CD4-positive, alpha-beta T cell treated with Interleukin-17A for 1 hour (primary cell): ENCODE measurements at regions not wholly inside any gene's neighbourhood (a gene's known extent, or its start where the extent isn't known, plus 50 kb on each side); places are given as distances from the start of the nearest gene placed in this dataset.

Source experiments
- DNase-seq: peaks from one replicate; pipeline ENCODE4 v3.0.0-alpha.2; 2020

DNA sequence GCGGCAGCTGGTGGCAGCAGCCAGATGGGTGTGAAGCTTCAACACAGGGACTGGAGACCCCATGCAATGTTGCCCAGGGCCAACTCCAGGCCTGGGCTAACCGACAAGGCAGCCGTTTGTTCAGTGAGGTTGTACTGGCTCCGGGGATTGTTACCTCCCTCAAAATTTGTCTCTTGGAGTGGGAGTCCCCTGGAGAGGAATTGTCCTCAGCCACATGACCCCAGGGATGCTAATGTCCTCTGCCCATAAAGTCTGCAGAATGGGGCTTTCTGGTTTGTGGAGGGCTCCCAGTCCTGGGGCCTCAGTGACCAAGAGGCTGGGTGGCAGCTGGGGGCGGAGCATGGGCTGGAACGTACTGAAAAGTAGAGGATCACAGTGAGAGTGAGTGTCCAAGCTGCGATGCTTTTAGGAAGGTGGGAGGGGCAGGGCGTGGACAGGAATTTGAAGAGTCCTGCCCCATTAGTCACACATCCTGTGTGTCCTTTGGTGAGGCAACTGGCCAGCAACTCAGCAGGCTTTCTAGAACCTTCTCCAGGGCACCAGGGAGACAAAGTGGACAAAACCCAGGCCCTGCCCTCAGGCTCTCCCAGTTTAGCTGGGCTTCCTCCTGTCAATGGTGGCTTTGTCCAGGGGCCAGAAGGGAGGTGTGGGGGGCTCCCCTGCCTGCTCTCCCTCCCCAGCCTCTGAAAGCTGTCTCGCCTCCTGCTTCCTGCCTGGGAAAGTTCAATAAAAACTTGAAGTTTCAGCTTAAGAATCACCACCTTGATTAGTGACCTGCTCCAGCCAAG lies 114.0 kb downstream of the NSG2 start:
- no peak for DNase-seq

GRCh38 chr5:174165406-174165805 lies 119.9 kb downstream of the NSG2 start:
- no peak for DNase-seq

GRCh38 chr5:174166231-174167079 lies 120.9 kb downstream of the NSG2 start:
- DNase-seq: no peak

DNA sequence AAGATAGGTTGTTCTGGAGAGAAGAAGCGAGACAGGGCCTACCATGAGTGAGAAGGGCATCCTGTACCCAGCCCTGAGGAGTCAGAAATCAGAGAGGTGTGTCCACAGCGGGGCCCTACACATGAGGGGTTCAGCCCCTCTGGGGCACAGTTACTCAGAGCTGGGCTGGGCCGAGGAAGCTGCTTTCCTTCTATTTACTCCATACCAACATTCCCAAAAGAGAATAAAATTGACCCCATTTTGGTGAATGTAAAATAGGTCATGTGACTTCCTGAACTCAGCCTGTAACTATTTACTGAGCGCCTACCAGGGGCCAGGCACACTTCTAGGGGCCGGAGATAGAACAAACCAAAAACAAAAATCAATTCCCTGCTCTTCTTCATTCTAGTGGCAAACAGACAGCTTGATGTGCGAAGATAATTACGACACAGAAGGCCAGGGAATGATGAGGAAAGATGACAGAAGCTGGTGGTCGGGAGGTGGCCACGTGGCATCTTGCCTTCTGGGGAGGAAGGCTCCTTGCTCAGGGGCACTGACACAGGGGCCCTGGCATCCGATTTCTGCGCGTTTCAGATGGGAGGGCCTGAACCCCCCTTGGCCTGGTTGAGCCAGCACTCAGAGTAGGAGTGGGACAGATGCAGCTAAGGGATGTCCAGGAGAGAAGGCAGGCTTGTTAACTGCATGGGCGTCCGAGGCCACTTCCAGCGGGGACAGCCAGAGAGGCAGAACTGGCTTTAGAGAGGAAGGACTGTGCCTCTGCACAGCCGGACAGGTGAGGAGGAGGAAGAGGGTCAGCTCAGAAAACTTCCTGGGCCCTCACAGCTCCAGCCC lies 121.8 kb downstream of the NSG2 start:
- no peak for DNase-seq

DNA sequence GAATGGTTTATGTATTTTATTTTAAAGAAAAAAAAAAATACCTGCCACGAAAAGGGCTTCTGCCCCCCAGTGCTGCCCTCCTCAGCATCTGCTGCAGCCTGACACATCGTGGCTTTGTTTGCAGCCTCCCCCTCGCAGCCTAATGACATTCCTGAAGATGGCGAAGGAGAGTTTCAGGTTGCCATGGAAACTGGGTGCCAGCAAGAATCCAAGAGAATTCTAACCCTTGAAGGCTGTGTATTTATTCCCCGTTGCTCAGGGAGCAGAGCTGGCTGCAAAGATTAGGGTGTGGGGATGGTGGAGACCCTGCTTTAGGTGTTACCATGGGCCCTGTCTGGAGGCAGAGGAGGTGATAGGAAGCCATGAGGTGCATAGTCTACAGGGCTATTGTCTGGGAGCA lies 126.6 kb downstream of the NSG2 start:
- DNase-seq: no peak

- no peak for DNase-seq
Observed at GRCh38 chr5:174172566-174172965, 127.1 kb downstream of the NSG2 start.

GRCh38 chr5:174173766-174174165 lies 128.3 kb downstream of the NSG2 start:
- DNase-seq: no peak

DNA sequence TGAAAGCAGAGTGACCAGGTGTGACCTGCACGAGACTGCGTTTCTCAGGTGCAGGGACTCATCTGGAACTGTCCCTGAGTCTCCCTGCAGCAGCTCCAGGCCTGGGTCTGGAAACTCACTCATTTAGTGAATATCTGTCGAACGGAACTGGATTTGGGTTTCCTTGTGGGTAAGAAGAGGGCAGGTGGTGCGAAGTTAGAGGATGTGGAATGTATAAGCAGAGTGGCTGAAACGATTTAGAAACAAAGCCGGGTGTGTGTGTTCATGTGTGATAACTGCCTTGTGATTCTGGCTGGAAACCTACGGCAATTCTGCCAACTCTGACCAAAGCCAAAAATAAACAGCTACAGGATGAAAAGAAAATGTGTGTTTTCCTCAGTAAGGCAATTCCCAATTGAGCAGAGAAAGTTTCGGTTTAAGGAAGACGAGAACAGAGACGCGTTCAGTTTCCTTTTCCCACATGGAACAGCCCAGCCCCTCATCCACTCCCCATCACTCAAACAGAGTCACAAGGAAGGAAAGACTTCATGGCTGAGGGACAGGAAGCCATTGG lies 130.3 kb downstream of the NSG2 start:
- no peak for DNase-seq

DNA sequence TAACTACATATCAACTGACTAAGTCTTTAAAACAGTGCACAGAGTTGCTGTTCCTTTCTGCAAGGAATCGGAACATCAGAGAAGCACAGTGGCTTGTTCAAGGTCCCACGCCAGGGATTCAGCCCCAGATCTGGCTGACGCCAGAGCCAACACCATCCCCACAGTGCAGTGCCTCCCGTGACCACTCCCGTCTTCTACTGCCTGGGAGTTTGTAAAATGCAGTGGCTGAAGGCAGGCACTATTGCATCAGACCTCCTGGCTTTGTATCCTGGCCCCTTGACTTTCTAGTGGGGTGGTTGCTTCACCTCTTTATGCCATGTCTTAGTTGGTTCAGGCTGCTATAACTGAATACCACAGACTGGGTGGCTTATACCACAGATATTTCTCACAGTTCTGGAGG lies 131.0 kb downstream of the NSG2 start:
- no peak for DNase-seq

- DNase-seq: no peak
Observed at GRCh38 chr5:174177531-174177930, 132.0 kb downstream of the NSG2 start.

- DNase-seq: no peak
Observed at GRCh38 chr5:174177976-174178605, 132.6 kb downstream of the NSG2 start.

DNA sequence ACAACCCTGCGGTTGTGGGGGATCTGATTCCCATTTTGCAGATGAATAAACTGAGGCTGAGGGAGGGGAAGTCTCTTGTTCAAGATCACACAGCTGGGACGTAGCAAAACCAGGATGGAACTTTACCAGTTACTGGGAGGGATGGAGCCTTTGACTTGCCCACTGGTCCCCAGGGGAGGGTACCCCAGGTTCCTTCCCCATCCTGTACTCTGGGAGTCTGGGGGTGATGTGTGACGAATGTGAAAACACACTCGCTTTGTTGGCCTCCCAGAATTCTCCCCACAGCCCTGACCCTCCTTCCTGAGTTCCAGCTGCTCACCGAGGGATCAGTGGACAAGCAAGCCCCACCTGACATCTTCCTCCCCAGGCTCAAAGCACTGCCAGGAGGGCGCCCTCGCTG lies 135.1 kb downstream of the NSG2 start:
- DNase-seq: no peak

- no peak for DNase-seq
Observed at GRCh38 chr5:174182111-174182510, 136.6 kb downstream of the NSG2 start.

GRCh38 chr5:174183701-174184100 lies 138.2 kb downstream of the NSG2 start:
- DNase-seq: no peak

DNA sequence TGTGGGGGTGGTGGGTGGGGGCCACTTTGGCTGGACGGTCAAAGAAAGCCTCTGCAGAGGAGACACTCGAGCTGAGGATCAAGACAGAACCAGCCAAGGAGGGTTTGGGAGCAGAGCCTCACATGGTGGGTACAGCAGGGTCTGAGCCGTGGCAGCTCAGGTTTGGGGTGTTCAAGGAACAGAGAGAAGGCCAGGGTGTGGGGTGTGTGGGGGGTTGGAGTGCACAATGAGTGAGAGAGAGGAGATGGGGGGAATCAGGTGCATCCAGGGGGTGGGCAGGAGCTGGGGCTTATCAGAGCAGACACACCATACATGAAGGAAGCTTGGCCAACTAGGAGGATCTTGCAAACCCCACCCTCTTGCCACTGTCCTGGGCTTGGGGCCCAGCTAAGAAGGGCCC lies 140.0 kb downstream of the NSG2 start:
- no peak for DNase-seq

DNA sequence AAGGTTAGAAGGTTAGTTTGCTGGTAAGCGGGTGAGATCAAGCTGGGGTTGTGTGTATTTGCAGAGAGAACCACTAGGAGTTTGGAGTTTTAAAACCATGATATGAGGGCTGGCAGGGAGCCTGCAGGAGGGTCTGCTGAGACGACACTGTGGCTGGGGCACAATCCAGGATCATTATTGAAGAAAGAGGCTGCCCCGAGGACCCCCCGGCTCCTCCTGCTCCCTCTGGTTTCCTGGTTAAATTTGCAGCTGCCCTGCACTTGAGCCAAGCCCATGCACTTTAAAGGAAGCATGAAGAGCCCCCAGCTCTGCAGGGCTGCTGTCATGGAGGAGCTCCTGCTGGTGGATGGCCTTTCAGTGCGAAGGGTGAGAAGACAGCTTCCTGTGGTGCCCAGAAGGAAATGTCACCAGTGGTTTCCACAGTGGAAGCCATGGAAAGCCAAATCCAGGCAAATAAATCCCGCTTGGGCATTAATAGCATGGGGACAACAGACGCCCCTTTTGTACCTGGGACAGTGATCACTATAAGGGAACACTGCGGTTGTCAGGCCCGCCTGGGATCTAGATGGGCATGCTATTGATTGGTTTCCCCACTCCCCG lies 140.7 kb downstream of the NSG2 start:
- no peak for DNase-seq

GRCh38 chr5:174187001-174187400 lies 141.5 kb downstream of the NSG2 start:
- no peak for DNase-seq

- DNase-seq: no peak
Observed at GRCh38 chr5:174187481-174187880, 142.0 kb downstream of the NSG2 start.

DNA sequence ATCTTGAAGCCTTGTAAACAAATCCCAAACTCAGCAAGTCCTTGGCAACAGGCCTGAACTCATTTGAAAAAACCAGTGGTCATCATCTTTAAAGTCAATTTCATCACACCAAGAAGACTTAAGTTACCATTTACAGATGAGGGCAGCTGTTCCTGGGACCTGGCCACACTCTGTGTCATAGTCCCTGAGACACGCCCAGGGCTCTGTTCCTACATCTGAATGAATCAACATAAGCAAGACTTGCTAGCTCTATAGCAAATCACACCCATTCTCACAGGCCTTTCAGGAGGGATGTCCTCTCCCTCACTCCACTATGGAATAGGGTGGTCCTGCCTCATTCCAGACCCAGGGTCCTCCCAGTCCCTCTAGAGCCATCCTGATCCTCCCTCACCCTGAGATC lies 142.8 kb downstream of the NSG2 start:
- DNase-seq: no peak

- no peak for DNase-seq
Observed at GRCh38 chr5:174189654-174190541, 144.4 kb downstream of the NSG2 start.

GRCh38 chr5:174191076-174191475 lies 145.6 kb downstream of the NSG2 start:
- no peak for DNase-seq
